HG03378 (cell line): ENCODE measurements at regions not wholly inside any gene's neighbourhood (a gene's known extent, or its start where the extent isn't known, plus 50 kb on each side); places are given as distances from the start of the nearest gene placed in this dataset.
"Not testable (repeated sequence)": the region's sequence is repeated elsewhere in the genome, so short reads cannot be mapped to it uniquely, and the experiment has no call there.

ENCODE experiments used
- ATAC-seq: cut with Tn5 transposase; IDR thresholded peaks from one replicate; pipeline ENCODE4 v1.9.1; 2021; ENCODE audit warnings: mild to moderate bottlenecking, moderate library complexity; ENCODE audit not compliant: unreplicated experiment

- ATAC-seq = no peak
Measured at GRCh38 chr7:37598824-37599223, 84.7 kb upstream of the GPR141 start.

GRCh38 chr7:37601321-37601720 lies 82.2 kb upstream of the GPR141 start:
- ATAC-seq = no peak

GRCh38 chr7:37604078-37604477 lies 79.5 kb upstream of the GPR141 start:
- ATAC-seq = no peak

- not testable (repeated sequence) for ATAC-seq
Measured at GRCh38 chr7:37617406-37617805, 66.2 kb upstream of the GPR141 start.

GRCh38 chr7:37633048-37633447 lies 50.5 kb upstream of the GPR141 start:
- ATAC-seq = no peak
